AG09309 (cell line): ENCODE measurements at regions not wholly inside any gene's neighbourhood (a gene's known extent, or its start where the extent isn't known, plus 50 kb on each side); places are given as distances from the start of the nearest gene placed in this dataset.

Experiments used
- DNase-seq: peaks from one replicate; pipeline ENCODE4 v3.0.0-alpha.2; 2010; ENCODE audit warnings: low read depth
- H3K4me3 ChIP-seq: 2 replicates; pipeline ENCODE4 v1.5.1; 2011; ENCODE audit warnings: mild to moderate bottlenecking, low read depth, low read length, moderate library complexity; ENCODE audit not compliant: control insufficient read depth
- TF ChIP-seq, protein P1 (sequence below): IDR thresholded peaks from 2 replicates; pipeline ENCODE4 v1.5.1; 2011; ENCODE audit warnings: mild to moderate bottlenecking, low read depth, low read length, inconsistent platforms; ENCODE audit not compliant: insufficient read depth, control insufficient read depth; ENCODE audit errors: missing control alignments

DNA sequence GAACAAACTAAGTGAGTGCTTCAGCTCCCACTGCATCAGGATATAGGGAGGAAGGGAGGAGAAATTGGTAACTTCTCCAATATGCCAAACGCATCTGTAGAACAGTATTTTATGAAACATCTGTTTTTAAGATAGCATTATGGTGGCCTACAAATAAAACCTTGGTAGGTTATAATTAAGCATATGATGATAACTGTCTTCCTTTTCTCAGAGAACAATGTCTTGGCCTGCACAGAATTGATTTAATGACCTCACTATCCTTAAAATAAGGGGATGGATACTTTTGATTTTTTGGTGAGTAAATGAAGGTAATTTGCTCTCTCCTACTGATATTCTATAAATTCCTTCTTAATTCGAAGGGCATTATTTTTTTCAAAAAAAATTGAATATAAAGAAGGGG is 451.5 kb upstream of the TGFBR2 start:
- DNase-seq = no peak
- no peak overlapping the region for H3K4me3 ChIP-seq
- TF ChIP-seq, protein P1, sequence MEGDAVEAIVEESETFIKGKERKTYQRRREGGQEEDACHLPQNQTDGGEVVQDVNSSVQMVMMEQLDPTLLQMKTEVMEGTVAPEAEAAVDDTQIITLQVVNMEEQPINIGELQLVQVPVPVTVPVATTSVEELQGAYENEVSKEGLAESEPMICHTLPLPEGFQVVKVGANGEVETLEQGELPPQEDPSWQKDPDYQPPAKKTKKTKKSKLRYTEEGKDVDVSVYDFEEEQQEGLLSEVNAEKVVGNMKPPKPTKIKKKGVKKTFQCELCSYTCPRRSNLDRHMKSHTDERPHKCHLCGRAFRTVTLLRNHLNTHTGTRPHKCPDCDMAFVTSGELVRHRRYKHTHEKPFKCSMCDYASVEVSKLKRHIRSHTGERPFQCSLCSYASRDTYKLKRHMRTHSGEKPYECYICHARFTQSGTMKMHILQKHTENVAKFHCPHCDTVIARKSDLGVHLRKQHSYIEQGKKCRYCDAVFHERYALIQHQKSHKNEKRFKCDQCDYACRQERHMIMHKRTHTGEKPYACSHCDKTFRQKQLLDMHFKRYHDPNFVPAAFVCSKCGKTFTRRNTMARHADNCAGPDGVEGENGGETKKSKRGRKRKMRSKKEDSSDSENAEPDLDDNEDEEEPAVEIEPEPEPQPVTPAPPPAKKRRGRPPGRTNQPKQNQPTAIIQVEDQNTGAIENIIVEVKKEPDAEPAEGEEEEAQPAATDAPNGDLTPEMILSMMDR = no peak

DNA sequence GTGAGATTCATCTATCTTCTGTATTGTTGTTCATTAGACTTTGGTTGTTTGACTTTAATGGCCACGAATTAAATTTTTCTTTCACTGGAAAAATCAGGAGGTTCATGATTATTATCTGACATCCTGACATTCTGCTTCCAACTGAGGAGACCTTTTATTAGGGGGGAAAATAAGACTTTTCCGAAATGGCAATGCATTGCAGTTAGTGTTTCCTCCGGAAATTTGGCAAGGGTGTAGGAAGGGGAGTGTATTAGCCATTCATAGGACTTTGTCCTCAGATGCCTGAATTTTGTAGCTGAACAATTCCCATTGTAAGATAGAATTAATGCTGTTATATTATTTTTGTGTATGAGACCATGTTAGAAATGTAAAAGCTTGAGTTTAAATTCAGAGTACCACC is 450.6 kb upstream of the TGFBR2 start:
- no peak for DNase-seq
- TF ChIP-seq, protein P1 = no peak
- H3K4me3 ChIP-seq = no peak overlapping the region

DNA sequence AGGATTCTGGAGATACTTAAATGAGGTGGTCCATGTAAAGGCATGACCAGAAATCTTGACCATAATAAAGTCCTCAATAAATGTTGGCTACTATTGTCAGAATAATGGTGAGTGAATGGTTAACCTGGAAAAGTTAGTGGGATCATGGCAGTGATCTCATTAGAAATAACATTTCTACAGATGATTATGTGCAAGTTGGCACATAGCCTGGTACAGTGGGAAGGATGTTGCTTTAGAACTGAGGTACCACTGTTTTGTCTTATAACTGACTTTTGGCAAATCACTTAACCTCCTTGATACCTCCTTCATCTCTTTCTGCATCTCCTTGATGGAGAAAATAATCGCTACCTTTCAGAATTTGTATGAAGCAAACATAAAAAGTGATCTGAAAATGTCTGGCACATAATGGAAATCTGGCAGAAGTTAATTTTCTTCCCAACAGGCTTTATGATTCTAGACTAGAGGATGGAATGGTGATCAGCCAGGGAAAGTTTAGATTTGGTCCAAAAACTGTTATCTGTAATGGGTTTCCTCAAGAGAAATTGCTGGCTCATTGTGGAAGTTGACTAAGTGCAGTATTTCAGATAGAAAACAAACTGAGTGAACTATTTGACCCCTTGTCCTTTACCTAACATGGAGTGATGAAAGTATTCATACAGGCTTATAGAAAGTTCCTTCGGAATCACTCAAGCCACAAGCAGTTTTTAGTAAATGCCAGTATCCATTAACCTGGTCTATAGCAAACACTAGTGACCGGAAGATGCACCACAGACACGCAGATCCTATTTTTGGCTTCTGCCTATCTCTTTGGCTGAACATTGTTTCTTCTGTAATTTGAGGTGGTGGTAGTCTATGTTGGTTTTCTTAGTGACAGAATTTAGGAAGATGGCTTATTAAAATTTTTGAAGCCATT is 449.6 kb upstream of the TGFBR2 start:
- TF ChIP-seq, protein P1 = no peak
- H3K4me3 ChIP-seq = no peak overlapping the region
- DNase-seq = no peak

DNA sequence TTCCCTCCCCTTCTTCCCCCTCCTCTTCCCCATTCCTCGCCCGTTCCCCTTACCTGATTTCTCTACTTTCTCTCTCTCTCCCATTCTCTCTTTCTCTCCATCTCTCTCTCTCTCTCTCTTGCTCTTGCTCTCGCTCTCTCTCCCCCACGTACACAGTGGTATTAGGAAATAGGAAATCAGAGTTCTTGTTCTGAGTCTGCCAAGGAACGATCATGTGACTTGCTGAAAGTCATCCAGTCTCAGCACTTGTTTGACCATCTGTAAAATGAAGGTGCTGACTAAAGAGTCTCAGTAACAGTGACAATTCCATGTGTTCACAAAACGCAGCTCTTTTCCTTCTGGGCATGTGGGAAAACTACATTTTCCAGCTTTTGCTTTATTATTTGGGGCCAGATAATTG is 445.0 kb upstream of the TGFBR2 start:
- H3K4me3 ChIP-seq = no peak overlapping the region
- TF ChIP-seq, protein P1 = no peak
- DNase-seq = peak; percentile 24

DNA sequence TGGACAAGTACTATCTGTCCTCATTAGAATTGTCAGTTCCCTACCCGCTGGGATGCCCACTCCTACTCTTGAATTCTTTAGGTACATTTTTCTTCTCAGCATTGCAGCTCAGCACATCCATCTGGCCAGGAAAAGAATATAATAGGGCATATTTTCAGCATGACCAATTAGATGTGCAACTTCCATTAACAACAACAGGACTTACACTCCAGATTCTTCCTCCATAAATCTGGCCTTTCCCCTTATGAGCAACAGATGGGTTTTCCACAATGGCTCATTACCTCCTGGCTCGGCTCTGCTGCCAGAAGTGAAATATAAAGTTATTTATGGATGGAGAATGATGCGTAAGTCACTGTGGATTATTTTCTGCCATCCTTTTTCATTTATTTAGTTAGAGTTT is 443.8 kb upstream of the TGFBR2 start:
- H3K4me3 ChIP-seq = no peak overlapping the region
- TF ChIP-seq, protein P1 = no peak
- peak; percentile 87 for DNase-seq

DNA sequence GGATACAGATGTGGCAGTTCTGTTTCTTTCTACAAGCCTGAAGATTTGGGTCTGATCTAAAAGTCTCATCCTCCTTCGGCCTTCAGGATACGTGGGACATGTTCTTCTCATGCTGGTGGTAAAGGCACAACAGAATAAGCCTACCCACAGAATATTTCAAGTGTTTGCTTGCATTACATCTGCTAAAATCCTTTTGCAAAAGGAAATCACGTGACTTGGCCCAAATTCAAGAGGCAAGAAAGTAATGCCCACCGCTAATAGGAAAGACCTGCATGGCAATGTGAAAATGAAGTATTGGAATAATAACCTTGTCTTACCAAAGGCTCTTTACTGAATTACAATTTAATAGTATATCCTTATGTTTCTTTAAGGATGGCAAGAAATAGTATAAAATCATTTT is 439.9 kb upstream of the TGFBR2 start:
- TF ChIP-seq, protein P1 = no peak
- no peak for DNase-seq
- no peak overlapping the region for H3K4me3 ChIP-seq
